GM23338 (cell line): ENCODE measurements at regions not wholly inside any gene's neighbourhood (a gene's known extent, or its start where the extent isn't known, plus 50 kb on each side); places are given as distances from the start of the nearest gene placed in this dataset.

Experiments
- ATAC-seq: fragments of 200-7000 bp; cut with Tn5 transposase; 3 replicates; pipeline ENCODE4 v1.9.1; 2020
- DNase-seq: peaks from one replicate; pipeline ENCODE4 v3.0.0-alpha.2; 2015; ENCODE audit warnings: low spot score
- H2AFZ ChIP-seq: fragments of 200-600 bp; sonication (generic); 2 replicates; pipeline ENCODE4 v1.8.0; 2016; ENCODE audit warnings: antibody characterized with exemption, mild to moderate bottlenecking, moderate library complexity
- H3F3A ChIP-seq: fragments of 200-600 bp; sonication (generic); replicated peaks from 2 replicates; pipeline ENCODE4 v1.8.0; 2017; ENCODE audit warnings: antibody characterized with exemption, mixed run types, low read depth
- H3K27ac ChIP-seq: fragments of 200-600 bp; sonication (generic); 2 replicates; pipeline ENCODE4 v1.6.1; 2016; ENCODE audit warnings: low read depth
- H3K27me3 ChIP-seq: fragments of 200-600 bp; sonication (generic); 2 replicates; pipeline ENCODE4 v1.8.0; 2016; ENCODE audit warnings: mild to moderate bottlenecking, mixed run types, moderate library complexity; ENCODE audit not compliant: insufficient read depth
- H3K36me3 ChIP-seq: fragments of 200-600 bp; sonication (generic); 2 replicates; pipeline ENCODE4 v1.8.0; 2016; ENCODE audit warnings: mild to moderate bottlenecking; ENCODE audit not compliant: insufficient read depth
- H3K4me1 ChIP-seq: fragments of 200-600 bp; sonication (generic); 2 replicates; pipeline ENCODE4 v1.8.0; 2016; ENCODE audit warnings: mild to moderate bottlenecking, moderate library complexity; ENCODE audit not compliant: insufficient read depth
- H3K4me2 ChIP-seq: fragments of 200-600 bp; sonication (generic); 2 replicates; pipeline ENCODE4 v1.7.1; 2017; ENCODE audit warnings: mixed run types
- H3K4me3 ChIP-seq: fragments of 200-600 bp; sonication (generic); 2 replicates; pipeline ENCODE4 v1.6.1; 2016; ENCODE audit warnings: mixed run types
- H3K79me2 ChIP-seq: fragments of 200-600 bp; sonication (generic); replicated peaks from 2 replicates; pipeline ENCODE4 v1.8.0; 2017; ENCODE audit warnings: mild to moderate bottlenecking; ENCODE audit not compliant: insufficient read depth
- H3K9me2 ChIP-seq: fragments of 200-600 bp; sonication (generic); 2 replicates; pipeline ENCODE4 v1.8.0; 2017; ENCODE audit not compliant: insufficient read depth
- H4K20me1 ChIP-seq: fragments of 200-600 bp; sonication (generic); replicated peaks from 2 replicates; pipeline ENCODE4 v1.8.0; 2017; ENCODE audit warnings: mild to moderate bottlenecking; ENCODE audit not compliant: insufficient read depth
- H3K27ac Mint-ChIP-seq: 2 replicates; pipeline ENCODE4 v1.8.0; 2020; ENCODE audit warnings: inconsistent platforms, mild to moderate bottlenecking, moderate library complexity, mixed read lengths
- H3K27me3 Mint-ChIP-seq: 3 replicates; pipeline ENCODE4 v1.8.0; 2022; ENCODE audit warnings: low read depth, mild to moderate bottlenecking, moderate library complexity, mixed read lengths, inconsistent platforms; ENCODE audit not compliant: insufficient read depth, poor library complexity
- H3K36me3 Mint-ChIP-seq: 3 replicates; pipeline ENCODE4 v1.8.0; 2021; ENCODE audit warnings: low read depth, mild to moderate bottlenecking, inconsistent platforms, moderate library complexity, mixed read lengths
- H3K4me1 Mint-ChIP-seq: 3 replicates; pipeline ENCODE4 v1.8.0; 2020; ENCODE audit warnings: mild to moderate bottlenecking, inconsistent platforms, mixed read lengths
- H3K4me3 Mint-ChIP-seq: 3 replicates; pipeline ENCODE4 v1.8.0; 2021; ENCODE audit warnings: moderate library complexity, mild to moderate bottlenecking, inconsistent platforms, mixed read lengths
- H3K9me3 Mint-ChIP-seq: 3 replicates; pipeline ENCODE4 v1.8.0; 2020; ENCODE audit warnings: moderate library complexity, mild to moderate bottlenecking, inconsistent platforms, mixed read lengths
- CREB1 ChIP-seq: fragments of 250-450 bp; sonication (Bioruptor Pico); IDR thresholded peaks from 2 replicates; pipeline ENCODE4 v1.5.0; 2020; ENCODE audit warnings: low read depth, mild to moderate bottlenecking, moderate library complexity
- EZH2 ChIP-seq: fragments of 200-600 bp; sonication (generic); IDR thresholded peaks from one replicate; pipeline ENCODE4 v1.8.0; 2017; ENCODE audit warnings: antibody characterized with exemption, mild to moderate bottlenecking, low read depth; ENCODE audit not compliant: unreplicated experiment
- EZH2phosphoT487 ChIP-seq: fragments of 200-600 bp; sonication (generic); IDR thresholded peaks from one replicate; pipeline ENCODE4 v1.8.1; 2018; ENCODE audit warnings: antibody characterized with exemption; ENCODE audit not compliant: unreplicated experiment
- JUNB ChIP-seq: IDR thresholded peaks from one replicate; pipeline ENCODE4 v1.6.1; 2016; ENCODE audit warnings: antibody characterized with exemption; ENCODE audit not compliant: unreplicated experiment
- NANOG ChIP-seq: IDR thresholded peaks from 2 replicates; pipeline ENCODE4 v1.6.1; 2016; ENCODE audit warnings: antibody characterized with exemption, borderline replicate concordance
- POLR2AphosphoS5 ChIP-seq: IDR thresholded peaks from 2 replicates; pipeline ENCODE4 v1.6.1; 2016; ENCODE audit warnings: antibody characterized with exemption, low read depth
- STAT1 ChIP-seq: IDR thresholded peaks from one replicate; pipeline ENCODE4 v1.6.1; 2016; ENCODE audit warnings: antibody characterized with exemption; ENCODE audit not compliant: unreplicated experiment
- ZNF114 ChIP-seq: fragments of 250-450 bp; sonication (Bioruptor Pico); IDR thresholded peaks from 2 replicates; pipeline ENCODE4 v1.5.0; 2020; ENCODE audit warnings: mild to moderate bottlenecking, moderate library complexity
- ZNF331 ChIP-seq: fragments of 250-450 bp; sonication (Bioruptor Pico); IDR thresholded peaks from 2 replicates; pipeline ENCODE4 v1.5.0; 2020; ENCODE audit warnings: low read depth, mild to moderate bottlenecking, moderate library complexity
- TF ChIP-seq, protein P1 (sequence below), 2 experiments: fragments of 200-600 bp in 1 of 2; sonication (generic) in 1 of 2; conservative IDR thresholded peaks; 2 replicates each; pipeline versions ENCODE4 v1.5.1 to v1.6.1; 2016 to 2017; ENCODE audit warnings: antibody characterized with exemption in 2 of 2, low read depth in 2 of 2, mild to moderate bottlenecking in 2 of 2, moderate library complexity in 1 of 2
- TF ChIP-seq, protein P2 (sequence below): IDR thresholded peaks from one replicate; pipeline ENCODE4 v1.6.1; 2018; ENCODE audit warnings: antibody characterized with exemption; ENCODE audit not compliant: unreplicated experiment
- TF ChIP-seq, protein P3 (sequence below): IDR thresholded peaks from 2 replicates; pipeline ENCODE4 v1.6.1; 2016; ENCODE audit warnings: antibody characterized with exemption

DNA sequence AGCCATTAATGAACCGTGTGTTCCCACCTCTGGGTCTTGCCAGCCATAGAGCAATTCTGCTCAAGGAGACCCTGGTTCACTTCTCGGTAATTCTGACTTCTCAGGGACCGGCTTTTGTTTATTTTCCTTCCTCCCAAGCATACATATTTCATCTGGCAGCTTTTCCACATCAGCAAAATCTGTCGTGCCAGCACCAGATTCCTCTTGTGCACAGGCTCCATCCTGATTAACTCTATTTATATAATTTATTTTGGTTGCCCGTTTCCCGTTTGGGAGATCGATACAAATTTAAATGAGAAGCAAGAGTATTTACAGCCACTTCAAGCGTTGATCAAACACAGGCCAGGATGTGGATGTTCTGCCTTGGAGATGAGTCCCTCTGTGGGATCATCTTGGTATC, 161.9 kb upstream of the XYLT1 start:
- H3K36me3 ChIP-seq, result no peaks in the 10 kb centered on the region
- H3K4me3 Mint-ChIP-seq, result no peak overlapping the region
- peaks cover 9% of the 10 kb centered on the region for H3K4me1 Mint-ChIP-seq
- peaks cover 12% of the 10 kb centered on the region for H3K9me3 Mint-ChIP-seq
- no peaks in the 10 kb centered on the region for H3K79me2 ChIP-seq
- DNase-seq (no peak), ATAC-seq (no peak)
- no peak overlapping the region for H3K4me2 ChIP-seq
- H3K27ac Mint-ChIP-seq, result no peak overlapping the region
- no peaks in the 10 kb centered on the region for H3F3A ChIP-seq
- H3K27me3 ChIP-seq, result no peaks in the 10 kb centered on the region
- no peaks in the 10 kb centered on the region for H3K4me1 ChIP-seq
- H3K4me3 ChIP-seq, result no peak overlapping the region
- TF ChIP-seq POLR2AphosphoS5 (no peak), STAT1 (no peak), JUNB (no peak)
- H3K9me2 ChIP-seq, result no peaks in the 10 kb centered on the region
- H3K27ac ChIP-seq, result no peak overlapping the region
- H3K36me3 Mint-ChIP-seq, result peaks cover 2% of the 10 kb centered on the region; the same call in 1 of the 3 replicates
- peak overlapping the region; percentile 67; the same call in 1 of the 2 replicates for H2AFZ ChIP-seq
- H4K20me1 ChIP-seq, result no peaks in the 10 kb centered on the region
- peaks cover 2% of the 10 kb centered on the region for H3K27me3 Mint-ChIP-seq

GRCh38 chr16:17629936-17630335, 159.2 kb upstream of the XYLT1 start:
- DNase-seq (no peak), ATAC-seq (no peak)
- no peak overlapping the region for H3K4me3 Mint-ChIP-seq
- Histone ChIP-seq H3F3A (no peaks in the 10 kb centered on the region), H3K27me3 (no peaks in the 10 kb centered on the region), H3K36me3 (no peaks in the 10 kb centered on the region), H2AFZ (0 out of 2 replicates have a peak overlapping the region, but pooled peaks have one; percentile 56), H3K4me2 (no peak overlapping the region), H3K9me2 (0 out of 2 replicates have a peak, but pooled peaks cover 3% of the 10 kb centered on the region), H3K27ac (no peak overlapping the region), H3K4me3 (no peak overlapping the region), H4K20me1 (no peaks in the 10 kb centered on the region), H3K4me1 (no peaks in the 10 kb centered on the region), H3K79me2 (no peaks in the 10 kb centered on the region)
- TF ChIP-seq EZH2phosphoT487, result no peak
- no peak for TF ChIP-seq JUNB
- peaks cover 9% of the 10 kb centered on the region; the same call in 2 of the 3 replicates for H3K36me3 Mint-ChIP-seq
- H3K9me3 Mint-ChIP-seq, result peaks cover 17% of the 10 kb centered on the region; the same call in 2 of the 3 replicates
- peaks cover 9% of the 10 kb centered on the region for H3K4me1 Mint-ChIP-seq
- H3K27ac Mint-ChIP-seq, result no peak overlapping the region
- peaks cover 2% of the 10 kb centered on the region for H3K27me3 Mint-ChIP-seq

GRCh38 chr16:17628983-17629382, 158.2 kb upstream of the XYLT1 start:
- Histone ChIP-seq H3K36me3 (no peaks in the 10 kb centered on the region), H3K27ac (no peak overlapping the region), H3K27me3 (no peaks in the 10 kb centered on the region), H3K4me2 (no peak overlapping the region), H3K4me1 (no peaks in the 10 kb centered on the region), H3K9me2 (0 out of 2 replicates have a peak, but pooled peaks cover 4% of the 10 kb centered on the region), H3K79me2 (no peaks in the 10 kb centered on the region), H3F3A (no peaks in the 10 kb centered on the region), H3K4me3 (no peak overlapping the region), H2AFZ (0 out of 2 replicates have a peak overlapping the region, but pooled peaks have one; percentile 32), H4K20me1 (no peaks in the 10 kb centered on the region)
- Mint-ChIP-seq H3K27ac (no peak overlapping the region), H3K9me3 (peaks cover 17% of the 10 kb centered on the region; the same call in 2 of the 3 replicates), H3K4me3 (no peak overlapping the region), H3K4me1 (peaks cover 9% of the 10 kb centered on the region), H3K27me3 (peaks cover 2% of the 10 kb centered on the region), H3K36me3 (peaks cover 9% of the 10 kb centered on the region; the same call in 2 of the 3 replicates)
- no peak for ATAC-seq
- DNase-seq, result no peak
- no peak for TF ChIP-seq ZNF331 (CRISPR knock-in tag)
- TF ChIP-seq STAT1, result no peak
- no peak for TF ChIP-seq CREB1 (CRISPR knock-in tag)
- no peak for TF ChIP-seq NANOG
- TF ChIP-seq JUNB, result no peak
- TF ChIP-seq, protein P1, sequence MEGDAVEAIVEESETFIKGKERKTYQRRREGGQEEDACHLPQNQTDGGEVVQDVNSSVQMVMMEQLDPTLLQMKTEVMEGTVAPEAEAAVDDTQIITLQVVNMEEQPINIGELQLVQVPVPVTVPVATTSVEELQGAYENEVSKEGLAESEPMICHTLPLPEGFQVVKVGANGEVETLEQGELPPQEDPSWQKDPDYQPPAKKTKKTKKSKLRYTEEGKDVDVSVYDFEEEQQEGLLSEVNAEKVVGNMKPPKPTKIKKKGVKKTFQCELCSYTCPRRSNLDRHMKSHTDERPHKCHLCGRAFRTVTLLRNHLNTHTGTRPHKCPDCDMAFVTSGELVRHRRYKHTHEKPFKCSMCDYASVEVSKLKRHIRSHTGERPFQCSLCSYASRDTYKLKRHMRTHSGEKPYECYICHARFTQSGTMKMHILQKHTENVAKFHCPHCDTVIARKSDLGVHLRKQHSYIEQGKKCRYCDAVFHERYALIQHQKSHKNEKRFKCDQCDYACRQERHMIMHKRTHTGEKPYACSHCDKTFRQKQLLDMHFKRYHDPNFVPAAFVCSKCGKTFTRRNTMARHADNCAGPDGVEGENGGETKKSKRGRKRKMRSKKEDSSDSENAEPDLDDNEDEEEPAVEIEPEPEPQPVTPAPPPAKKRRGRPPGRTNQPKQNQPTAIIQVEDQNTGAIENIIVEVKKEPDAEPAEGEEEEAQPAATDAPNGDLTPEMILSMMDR (conservative IDR thresholded peaks at IDR 0.05; ENCODE audit: low read depth in 2 of 2), result no peak
- no peak for TF ChIP-seq ZNF114
- no peak for TF ChIP-seq POLR2AphosphoS5
- TF ChIP-seq EZH2phosphoT487, result no peak
- no peak for TF ChIP-seq EZH2
- TF ChIP-seq, protein P2, sequence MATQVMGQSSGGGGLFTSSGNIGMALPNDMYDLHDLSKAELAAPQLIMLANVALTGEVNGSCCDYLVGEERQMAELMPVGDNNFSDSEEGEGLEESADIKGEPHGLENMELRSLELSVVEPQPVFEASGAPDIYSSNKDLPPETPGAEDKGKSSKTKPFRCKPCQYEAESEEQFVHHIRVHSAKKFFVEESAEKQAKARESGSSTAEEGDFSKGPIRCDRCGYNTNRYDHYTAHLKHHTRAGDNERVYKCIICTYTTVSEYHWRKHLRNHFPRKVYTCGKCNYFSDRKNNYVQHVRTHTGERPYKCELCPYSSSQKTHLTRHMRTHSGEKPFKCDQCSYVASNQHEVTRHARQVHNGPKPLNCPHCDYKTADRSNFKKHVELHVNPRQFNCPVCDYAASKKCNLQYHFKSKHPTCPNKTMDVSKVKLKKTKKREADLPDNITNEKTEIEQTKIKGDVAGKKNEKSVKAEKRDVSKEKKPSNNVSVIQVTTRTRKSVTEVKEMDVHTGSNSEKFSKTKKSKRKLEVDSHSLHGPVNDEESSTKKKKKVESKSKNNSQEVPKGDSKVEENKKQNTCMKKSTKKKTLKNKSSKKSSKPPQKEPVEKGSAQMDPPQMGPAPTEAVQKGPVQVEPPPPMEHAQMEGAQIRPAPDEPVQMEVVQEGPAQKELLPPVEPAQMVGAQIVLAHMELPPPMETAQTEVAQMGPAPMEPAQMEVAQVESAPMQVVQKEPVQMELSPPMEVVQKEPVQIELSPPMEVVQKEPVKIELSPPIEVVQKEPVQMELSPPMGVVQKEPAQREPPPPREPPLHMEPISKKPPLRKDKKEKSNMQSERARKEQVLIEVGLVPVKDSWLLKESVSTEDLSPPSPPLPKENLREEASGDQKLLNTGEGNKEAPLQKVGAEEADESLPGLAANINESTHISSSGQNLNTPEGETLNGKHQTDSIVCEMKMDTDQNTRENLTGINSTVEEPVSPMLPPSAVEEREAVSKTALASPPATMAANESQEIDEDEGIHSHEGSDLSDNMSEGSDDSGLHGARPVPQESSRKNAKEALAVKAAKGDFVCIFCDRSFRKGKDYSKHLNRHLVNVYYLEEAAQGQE, result no peak
- TF ChIP-seq, protein P3, sequence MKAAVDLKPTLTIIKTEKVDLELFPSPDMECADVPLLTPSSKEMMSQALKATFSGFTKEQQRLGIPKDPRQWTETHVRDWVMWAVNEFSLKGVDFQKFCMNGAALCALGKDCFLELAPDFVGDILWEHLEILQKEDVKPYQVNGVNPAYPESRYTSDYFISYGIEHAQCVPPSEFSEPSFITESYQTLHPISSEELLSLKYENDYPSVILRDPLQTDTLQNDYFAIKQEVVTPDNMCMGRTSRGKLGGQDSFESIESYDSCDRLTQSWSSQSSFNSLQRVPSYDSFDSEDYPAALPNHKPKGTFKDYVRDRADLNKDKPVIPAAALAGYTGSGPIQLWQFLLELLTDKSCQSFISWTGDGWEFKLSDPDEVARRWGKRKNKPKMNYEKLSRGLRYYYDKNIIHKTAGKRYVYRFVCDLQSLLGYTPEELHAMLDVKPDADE, result no peak
